Brain pericyte (primary cell): ENCODE measurements at regions not wholly inside any gene's neighbourhood (a gene's known extent, or its start where the extent isn't known, plus 50 kb on each side); places are given as distances from the start of the nearest gene placed in this dataset.
"Not testable (repeated sequence)": the region's sequence is repeated elsewhere in the genome, so short reads cannot be mapped to it uniquely, and the experiment has no call there.

Experiments used
- DNase-seq: peaks from one replicate; pipeline ENCODE4 v3.0.0-alpha.2; 2012; ENCODE audit warnings: low read depth, low spot score

GRCh38 chr15:36400936-36401585, 178.4 kb upstream of the CDIN1 start:
- DNase-seq: no peak

GRCh38 chr15:36401586-36401966, 177.8 kb upstream of the CDIN1 start:
- DNase-seq: no peak

GRCh38 chr15:36403351-36403750, 176.1 kb upstream of the CDIN1 start:
- DNase-seq: no peak

- no peak for DNase-seq
Observed at GRCh38 chr15:36406366-36406765, 173.1 kb upstream of the CDIN1 start.

GRCh38 chr15:36406911-36407310, 172.5 kb upstream of the CDIN1 start:
- DNase-seq: no peak

- DNase-seq: peak; percentile 73
Observed at GRCh38 chr15:36407647-36408046, 171.8 kb upstream of the CDIN1 start.

- DNase-seq: no peak
Observed at GRCh38 chr15:36409819-36410218, 169.6 kb upstream of the CDIN1 start.

- DNase-seq: no peak
Observed at GRCh38 chr15:36414670-36415069, 164.8 kb upstream of the CDIN1 start.

GRCh38 chr15:36415643-36416042, 163.8 kb upstream of the CDIN1 start:
- no peak for DNase-seq

GRCh38 chr15:36422631-36423030, 156.8 kb upstream of the CDIN1 start:
- DNase-seq: no peak

- no peak for DNase-seq
Observed at GRCh38 chr15:36426691-36427090, 152.7 kb upstream of the CDIN1 start.

- peak; percentile 89 for DNase-seq
Observed at GRCh38 chr15:36428102-36428845, 151.2 kb upstream of the CDIN1 start.

GRCh38 chr15:36429707-36430106, 149.7 kb upstream of the CDIN1 start:
- no peak for DNase-seq

GRCh38 chr15:36430280-36430679, 149.1 kb upstream of the CDIN1 start:
- DNase-seq: no peak

GRCh38 chr15:36430726-36431265, 148.6 kb upstream of the CDIN1 start:
- no peak for DNase-seq

GRCh38 chr15:36432161-36432560, 147.3 kb upstream of the CDIN1 start:
- DNase-seq: no peak

GRCh38 chr15:36434177-36434576, 145.2 kb upstream of the CDIN1 start:
- DNase-seq: no peak

- DNase-seq: no peak
Observed at GRCh38 chr15:36438499-36438898, 140.9 kb upstream of the CDIN1 start.

GRCh38 chr15:36447373-36447772, 132.1 kb upstream of the CDIN1 start:
- no peak for DNase-seq

- no peak for DNase-seq
Observed at GRCh38 chr15:36448418-36448817, 131.0 kb upstream of the CDIN1 start.

GRCh38 chr15:36449084-36449661, 130.3 kb upstream of the CDIN1 start:
- DNase-seq: no peak

GRCh38 chr15:36449662-36450145, 129.7 kb upstream of the CDIN1 start:
- DNase-seq: no peak

- DNase-seq: not testable (repeated sequence)
Observed at GRCh38 chr15:36454244-36454643, 125.2 kb upstream of the CDIN1 start.
